Spinal cord (tissue), 9 donors: ENCODE measurements at regions not wholly inside any gene's neighbourhood (a gene's known extent, or its start where the extent isn't known, plus 50 kb on each side); places are given as distances from the start of the nearest gene placed in this dataset.

Source experiments
- DNase-seq, 6 donors: peaks; one replicate each; pipeline versions ENCODE4 v3.0.0 to v3.0.0-alpha.2; 2013 to 2015; ENCODE audit warnings: low spot score in 6 of 6, low read depth in 4 of 6
- H3K27ac ChIP-seq: one replicate; pipeline ENCODE4 v1.5.1; 2013; ENCODE audit warnings: low read depth, low read length, control low read depth
- H3K27me3 ChIP-seq: one replicate; pipeline ENCODE4 v1.6.1; 2013; ENCODE audit warnings: low read length; ENCODE audit not compliant: control insufficient read depth, insufficient read depth
- H3K36me3 ChIP-seq: one replicate; pipeline ENCODE4 v1.6.1; 2013; ENCODE audit warnings: low read length; ENCODE audit not compliant: control insufficient read depth, insufficient read depth
- H3K4me1 ChIP-seq: one replicate; pipeline ENCODE4 v1.6.1; 2013; ENCODE audit warnings: low read length; ENCODE audit not compliant: control insufficient read depth, insufficient read depth
- H3K4me3 ChIP-seq: one replicate; pipeline ENCODE4 v1.5.1; 2013; ENCODE audit warnings: low read depth, low read length, control low read depth
- H3K9me3 ChIP-seq: one replicate; pipeline ENCODE4 v1.6.1; 2013; ENCODE audit warnings: low read length; ENCODE audit not compliant: control insufficient read depth, insufficient read depth
- WGBS: methylation state at CpG from one replicate; pipeline ENCODE4 v1.1.5; 2013; ENCODE audit warnings: missing lambda C conversion rate; ENCODE audit not compliant: insufficient coverage; 5-methylcytosine and 5-hydroxymethylcytosine counted together
- donor health status: healthy.

- H3K36me3 ChIP-seq = no peaks in the 10 kb centered on the region
- H3K27ac ChIP-seq = no peak overlapping the region
- no peaks in the 10 kb centered on the region for H3K9me3 ChIP-seq
- H3K4me3 ChIP-seq = no peak overlapping the region
- peaks cover under 1% of the 10 kb centered on the region for H3K4me1 ChIP-seq
- no peak for DNase-seq
- 78% methylated on average over 5 of the region's 7 CpGs for WGBS
- H3K27me3 ChIP-seq = no peaks in the 10 kb centered on the region
Measured at GRCh38 chr1:217348960-217349664, 281.8 kb downstream of the GPATCH2 start.

- Histone ChIP-seq H3K27me3 (no peaks in the 10 kb centered on the region), H3K27ac (no peak overlapping the region), H3K4me3 (no peak overlapping the region), H3K36me3 (no peaks in the 10 kb centered on the region), H3K9me3 (no peaks in the 10 kb centered on the region), H3K4me1 (peaks cover 3% of the 10 kb centered on the region)
- DNase-seq = no peak
- no CpG with 5 or more reads among the region's 1 CpG for WGBS
Measured at GRCh38 chr1:217344712-217345111, 286.2 kb downstream of the GPATCH2 start.

GRCh38 chr1:217343907-217344306 lies 287.0 kb downstream of the GPATCH2 start:
- WGBS = 15% methylated on average over 5 of the region's 8 CpGs
- peaks cover 3% of the 10 kb centered on the region for H3K4me1 ChIP-seq
- no peak overlapping the region for H3K4me3 ChIP-seq
- no peaks in the 10 kb centered on the region for H3K27me3 ChIP-seq
- H3K9me3 ChIP-seq = no peaks in the 10 kb centered on the region
- DNase-seq = peak in 1 of 6 donors; percentile 34
- no peak overlapping the region for H3K27ac ChIP-seq
- no peaks in the 10 kb centered on the region for H3K36me3 ChIP-seq

- H3K27me3 ChIP-seq = no peaks in the 10 kb centered on the region
- no peaks in the 10 kb centered on the region for H3K36me3 ChIP-seq
- no peak for DNase-seq
- H3K27ac ChIP-seq = no peak overlapping the region
- H3K4me1 ChIP-seq = peaks cover 3% of the 10 kb centered on the region
- H3K4me3 ChIP-seq = no peak overlapping the region
- H3K9me3 ChIP-seq = no peaks in the 10 kb centered on the region
Measured at GRCh38 chr1:217342105-217342504, 288.8 kb downstream of the GPATCH2 start.

GRCh38 chr1:217336724-217337123 lies 294.2 kb downstream of the GPATCH2 start:
- Histone ChIP-seq H3K27ac (no peak overlapping the region), H3K9me3 (no peaks in the 10 kb centered on the region), H3K27me3 (no peaks in the 10 kb centered on the region), H3K36me3 (no peaks in the 10 kb centered on the region), H3K4me3 (no peak overlapping the region), H3K4me1 (no peaks in the 10 kb centered on the region)
- no peak for DNase-seq
- no CpG with 5 or more reads among the region's 4 CpGs for WGBS

GRCh38 chr1:217333939-217334338 lies 297.0 kb downstream of the GPATCH2 start:
- H3K9me3 ChIP-seq = peaks cover 7% of the 10 kb centered on the region
- WGBS = 60% methylated on average over 4 of the region's 6 CpGs
- no peaks in the 10 kb centered on the region for H3K4me1 ChIP-seq
- no peaks in the 10 kb centered on the region for H3K36me3 ChIP-seq
- no peaks in the 10 kb centered on the region for H3K27me3 ChIP-seq
- no peak overlapping the region for H3K4me3 ChIP-seq
- no peak overlapping the region for H3K27ac ChIP-seq
- DNase-seq = peak in 1 of 6 donors; percentile 8

- no CpG with 5 or more reads among the region's 4 CpGs for WGBS
- Histone ChIP-seq H3K9me3 (peaks cover 7% of the 10 kb centered on the region), H3K36me3 (no peaks in the 10 kb centered on the region), H3K27ac (no peak overlapping the region), H3K4me1 (no peaks in the 10 kb centered on the region), H3K4me3 (no peak overlapping the region), H3K27me3 (no peaks in the 10 kb centered on the region)
- DNase-seq = peak in 2 of 6 donors; percentile 33 to 49
Measured at GRCh38 chr1:217332431-217333065, 298.3 kb downstream of the GPATCH2 start.

- WGBS = 46% methylated on average over 4 of the region's 4 CpGs
- H3K27ac ChIP-seq = no peak overlapping the region
Measured at GRCh38 chr1:217331698-217332097, 299.2 kb downstream of the GPATCH2 start.

GRCh38 chr1:217327901-217328300 lies 303.0 kb downstream of the GPATCH2 start:
- Histone ChIP-seq H3K36me3 (no peaks in the 10 kb centered on the region), H3K27me3 (no peaks in the 10 kb centered on the region), H3K27ac (no peak overlapping the region), H3K4me3 (no peak overlapping the region), H3K4me1 (no peaks in the 10 kb centered on the region), H3K9me3 (peaks cover 7% of the 10 kb centered on the region)
- WGBS = 100% methylated on average over 3 of the region's 3 CpGs
- DNase-seq = no peak

More at GRCh38 chr1:217331698-217332097, 299.2 kb downstream of the GPATCH2 start:
- Histone ChIP-seq H3K27me3 (no peaks in the 10 kb centered on the region), H3K36me3 (no peaks in the 10 kb centered on the region), H3K4me3 (no peak overlapping the region), H3K4me1 (no peaks in the 10 kb centered on the region), H3K9me3 (peaks cover 7% of the 10 kb centered on the region)
- DNase-seq = no peak

- no peaks in the 10 kb centered on the region for H3K9me3 ChIP-seq
- H3K36me3 ChIP-seq = no peaks in the 10 kb centered on the region
- H3K27ac ChIP-seq = no peak overlapping the region
- DNase-seq = no peak
- no CpG with 5 or more reads among the region's 2 CpGs for WGBS
- H3K4me1 ChIP-seq = no peaks in the 10 kb centered on the region
- H3K4me3 ChIP-seq = no peak overlapping the region
- H3K27me3 ChIP-seq = no peaks in the 10 kb centered on the region
Measured at GRCh38 chr1:217322834-217323233, 308.1 kb downstream of the GPATCH2 start.
